Stimulated activated naive CD8-positive, alpha-beta T cell treated with anti-CD3 and anti-CD28 coated beads, Interleukin-15, amount 100 ng/mL, for 72 hours (primary cell): ENCODE measurements at regions not wholly inside any gene's neighbourhood (a gene's known extent, or its start where the extent isn't known, plus 50 kb on each side); places are given as distances from the start of the nearest gene placed in this dataset.
A peak's percentile ranks its signal among the peaks of the same experiment; 100 is the strongest.
"Not testable (repeated sequence)": the region's sequence is repeated elsewhere in the genome, so short reads cannot be mapped to it uniquely, and the experiment has no call there.

ENCODE experiments used
- ATAC-seq: fragments of 150-1000 bp; cut with Tn5 transposase; 2 replicates; pipeline ENCODE4 v1.10.0; 2021; ENCODE audit warnings: mild to moderate bottlenecking, moderate library complexity
- DNase-seq, 2 donors: peaks; one replicate each; pipeline ENCODE4 v3.0.0; 2021 to 2022
- H3K27ac Mint-ChIP-seq, 2 donors: one replicate each; pipeline ENCODE4 v1.8.0; 2022; ENCODE audit warnings: mild to moderate bottlenecking in 2 of 2, mixed read lengths in 2 of 2, moderate library complexity in 2 of 2
- H3K27me3 Mint-ChIP-seq: one replicate; pipeline ENCODE4 v1.8.0; 2022; ENCODE audit warnings: mixed read lengths
- H3K4me1 Mint-ChIP-seq: one replicate; pipeline ENCODE4 v1.8.0; 2022; ENCODE audit warnings: mild to moderate bottlenecking, mixed read lengths
- H3K4me3 Mint-ChIP-seq, 2 donors: one replicate each; pipeline ENCODE4 v1.8.0; 2022; ENCODE audit warnings: mild to moderate bottlenecking in 2 of 2, mixed read lengths in 2 of 2, moderate library complexity in 1 of 2
- H3K9me3 Mint-ChIP-seq, 2 donors: one replicate each; pipeline ENCODE4 v1.8.0; 2022; ENCODE audit warnings: mixed read lengths in 2 of 2

GRCh38 chr14:38578278-38578681 is 322.4 kb upstream of the CLEC14A start:
- Mint-ChIP-seq H3K27ac (no peak overlapping the region), H3K4me3 (no peak overlapping the region), H3K4me1 (no peaks in the 10 kb centered on the region), H3K9me3 (peaks cover 0 to 28% of the 10 kb centered on the region in 2 donors), H3K27me3 (no peaks in the 10 kb centered on the region)
- ATAC-seq = no peak
- no peak for DNase-seq

GRCh38 chr14:38567703-38568102 is 311.8 kb upstream of the CLEC14A start:
- Mint-ChIP-seq H3K27me3 (no peaks in the 10 kb centered on the region), H3K4me3 (no peak overlapping the region), H3K4me1 (no peaks in the 10 kb centered on the region), H3K27ac (no peak overlapping the region), H3K9me3 (peaks cover 0 to 7% of the 10 kb centered on the region in 2 donors)
- ATAC-seq = no peak
- DNase-seq = no peak

DNA sequence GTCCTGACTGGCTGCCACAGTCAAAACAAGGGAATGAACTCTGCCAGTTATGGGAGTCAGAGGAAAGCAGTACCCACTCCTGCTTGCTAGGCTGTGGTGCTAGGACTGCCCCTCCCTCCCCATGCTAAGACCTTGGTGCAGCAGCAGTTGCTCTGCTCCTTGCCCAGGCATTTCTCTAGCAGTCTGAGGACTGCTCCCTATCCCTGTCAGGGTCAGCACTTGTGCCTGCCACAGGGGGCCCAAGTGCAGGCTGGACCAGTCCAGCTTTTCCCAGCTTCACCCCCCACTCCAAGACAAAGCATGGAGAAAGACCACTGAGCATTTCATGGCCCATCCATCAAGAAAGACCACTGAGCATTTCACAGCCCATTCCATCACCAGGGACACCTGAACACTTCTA is 305.8 kb upstream of the CLEC14A start:
- ATAC-seq (no peak), DNase-seq (no peak)
- Mint-ChIP-seq H3K4me1 (no peaks in the 10 kb centered on the region), H3K27ac (no peak overlapping the region), H3K9me3 (peaks cover 17 to 28% of the 10 kb centered on the region in 2 donors), H3K27me3 (no peaks in the 10 kb centered on the region), H3K4me3 (no peak overlapping the region)

GRCh38 chr14:38559711-38560110 is 303.8 kb upstream of the CLEC14A start:
- H3K27me3 Mint-ChIP-seq = no peaks in the 10 kb centered on the region
- peaks cover 17 to 28% of the 10 kb centered on the region in 2 donors for H3K9me3 Mint-ChIP-seq
- H3K4me1 Mint-ChIP-seq = no peaks in the 10 kb centered on the region
- no peak for DNase-seq
- no peak overlapping the region for H3K27ac Mint-ChIP-seq
- ATAC-seq = no peak
- H3K4me3 Mint-ChIP-seq = no peak overlapping the region

- H3K4me1 Mint-ChIP-seq, H3K4me3 Mint-ChIP-seq, H3K27me3 Mint-ChIP-seq, DNase-seq, H3K27ac Mint-ChIP-seq, ATAC-seq: not testable (repeated sequence)
- peaks cover 13 to 28% of the 10 kb centered on the region in 2 donors for H3K9me3 Mint-ChIP-seq
These were observed 301.5 kb upstream of the CLEC14A start for GRCh38 chr14:38557391-38557790.

- H3K4me3 Mint-ChIP-seq = no peak overlapping the region
- H3K27ac Mint-ChIP-seq = no peak overlapping the region
- H3K27me3 Mint-ChIP-seq = no peaks in the 10 kb centered on the region
- no peak for DNase-seq
- peaks cover 13 to 20% of the 10 kb centered on the region in 2 donors for H3K9me3 Mint-ChIP-seq
- no peaks in the 10 kb centered on the region for H3K4me1 Mint-ChIP-seq
- ATAC-seq = no peak
These were observed 300.4 kb upstream of the CLEC14A start for GRCh38 chr14:38556252-38556651.

- ATAC-seq (no peak), DNase-seq (no peak)
- H3K4me3 Mint-ChIP-seq = no peak overlapping the region
- H3K27me3 Mint-ChIP-seq = no peaks in the 10 kb centered on the region
- peaks cover 6 to 9% of the 10 kb centered on the region in 2 donors for H3K9me3 Mint-ChIP-seq
- H3K4me1 Mint-ChIP-seq = no peaks in the 10 kb centered on the region
- no peak overlapping the region for H3K27ac Mint-ChIP-seq
These were observed 298.1 kb upstream of the CLEC14A start for GRCh38 chr14:38554026-38554425.

DNA sequence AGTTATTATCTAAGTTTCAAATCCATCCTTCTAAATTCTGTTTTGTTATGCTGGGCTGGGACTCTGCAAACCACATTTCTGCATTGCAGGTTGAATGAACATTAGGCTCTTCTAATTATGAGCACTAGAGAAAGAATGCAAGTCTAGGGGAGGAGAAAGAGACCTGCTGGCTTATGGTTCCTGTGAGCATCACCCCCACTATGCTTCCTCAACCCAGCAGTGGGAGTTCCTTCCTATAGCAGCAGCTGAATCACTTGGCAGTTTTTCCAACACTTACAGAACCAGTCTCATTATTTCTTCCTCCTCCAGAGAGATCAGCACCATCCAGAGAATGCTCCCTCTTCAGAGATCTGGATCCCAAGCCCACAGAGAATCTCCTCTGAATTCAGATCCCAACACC is 297.7 kb upstream of the CLEC14A start:
- no peak for DNase-seq
- H3K4me1 Mint-ChIP-seq = no peaks in the 10 kb centered on the region
- ATAC-seq = no peak
- H3K27me3 Mint-ChIP-seq = no peaks in the 10 kb centered on the region
- H3K27ac Mint-ChIP-seq = no peak overlapping the region
- H3K4me3 Mint-ChIP-seq = no peak overlapping the region
- H3K9me3 Mint-ChIP-seq = peaks cover 1 to 9% of the 10 kb centered on the region in 2 donors

DNA sequence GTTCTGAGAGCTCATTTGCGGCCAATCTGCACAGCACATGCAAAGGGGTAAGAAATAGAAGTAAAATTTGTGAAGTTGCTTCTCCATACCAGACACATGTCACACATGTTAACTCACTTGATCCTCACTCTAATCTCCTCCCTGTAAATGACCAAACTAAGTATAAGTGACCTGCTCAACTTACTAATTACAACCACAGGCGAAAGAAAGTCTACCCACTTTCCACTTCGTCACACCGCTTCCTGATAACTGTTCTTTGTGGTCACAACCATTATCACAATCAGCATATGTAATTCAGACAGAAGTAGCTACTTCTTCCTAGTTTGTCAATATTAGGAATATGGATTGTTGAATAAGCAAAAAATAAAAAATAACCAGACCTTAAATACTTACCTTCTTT is 293.7 kb upstream of the CLEC14A start:
- Mint-ChIP-seq H3K9me3 (no peaks in the 10 kb centered on the region), H3K4me3 (no peak overlapping the region), H3K27ac (no peak overlapping the region), H3K4me1 (no peaks in the 10 kb centered on the region), H3K27me3 (no peaks in the 10 kb centered on the region)
- DNase-seq (no peak), ATAC-seq (no peak)

DNA sequence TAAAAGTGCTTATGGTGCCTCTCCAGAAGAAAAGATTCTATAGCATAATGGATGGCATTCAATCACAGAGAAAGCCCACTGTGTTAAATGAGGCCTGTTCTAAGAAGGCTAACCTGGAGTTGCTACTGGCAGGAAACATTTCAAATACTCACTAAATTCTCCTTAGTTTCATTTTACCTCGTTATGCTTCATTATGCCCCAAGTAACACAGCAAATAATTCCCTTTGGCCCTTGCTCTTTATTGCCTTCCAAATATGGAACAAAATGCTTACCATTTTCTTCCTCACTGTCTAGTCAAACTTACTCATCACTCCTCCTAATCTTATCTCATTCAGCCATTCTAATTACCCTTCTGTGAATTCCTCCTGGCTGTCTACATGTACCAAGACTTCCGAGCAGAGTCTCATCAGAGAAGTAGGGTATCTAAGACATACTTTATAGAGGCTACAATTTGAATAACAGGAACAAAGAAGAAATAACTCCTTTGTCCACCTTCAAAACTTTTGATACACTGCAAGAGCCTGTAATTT is 292.1 kb upstream of the CLEC14A start:
- Mint-ChIP-seq H3K27ac (no peak overlapping the region), H3K27me3 (no peaks in the 10 kb centered on the region), H3K4me1 (no peaks in the 10 kb centered on the region), H3K4me3 (no peak overlapping the region), H3K9me3 (peaks cover 0 to 7% of the 10 kb centered on the region in 2 donors)
- ATAC-seq (no peak), DNase-seq (no peak)

GRCh38 chr14:38546932-38547551 is 291.1 kb upstream of the CLEC14A start:
- H3K27ac Mint-ChIP-seq = no peak overlapping the region
- H3K4me3 Mint-ChIP-seq = no peak overlapping the region
- no peaks in the 10 kb centered on the region for H3K27me3 Mint-ChIP-seq
- ATAC-seq = no peak
- DNase-seq = no peak
- H3K9me3 Mint-ChIP-seq = peaks cover 0 to 7% of the 10 kb centered on the region in 2 donors
- no peaks in the 10 kb centered on the region for H3K4me1 Mint-ChIP-seq

GRCh38 chr14:38544776-38545175 is 288.9 kb upstream of the CLEC14A start:
- peaks cover 0 to 7% of the 10 kb centered on the region in 2 donors for H3K9me3 Mint-ChIP-seq
- DNase-seq = no peak
- no peaks in the 10 kb centered on the region for H3K4me1 Mint-ChIP-seq
- H3K27ac Mint-ChIP-seq = no peak overlapping the region
- H3K27me3 Mint-ChIP-seq = no peaks in the 10 kb centered on the region
- ATAC-seq = no peak
- no peak overlapping the region for H3K4me3 Mint-ChIP-seq

DNA sequence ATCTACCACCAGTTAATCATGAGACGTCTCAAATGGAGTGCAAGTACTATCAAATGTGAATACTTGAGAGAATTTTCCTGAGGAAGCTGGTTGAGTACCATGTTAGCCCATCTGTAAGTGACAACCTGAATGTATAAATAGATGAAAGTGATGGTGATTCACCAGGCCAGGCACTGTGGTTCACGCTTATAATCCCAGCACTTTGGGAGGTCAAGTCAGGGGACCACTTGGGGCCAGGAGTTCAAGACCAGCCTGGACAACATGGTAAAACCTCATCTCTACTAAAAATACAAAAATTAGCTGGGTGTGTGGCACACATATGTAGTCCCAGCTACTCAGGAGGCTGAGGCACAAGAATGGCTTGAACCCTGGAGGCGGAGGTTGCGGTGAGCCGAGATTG is 288.0 kb upstream of the CLEC14A start:
- not testable (repeated sequence) for DNase-seq, ATAC-seq, H3K9me3 Mint-ChIP-seq, H3K4me1 Mint-ChIP-seq, H3K27me3 Mint-ChIP-seq, H3K4me3 Mint-ChIP-seq
- peak overlapping the region in 1 of 2 donors; percentile 12 for H3K27ac Mint-ChIP-seq

- H3K9me3 Mint-ChIP-seq, H3K4me1 Mint-ChIP-seq, H3K27ac Mint-ChIP-seq, ATAC-seq, H3K4me3 Mint-ChIP-seq, DNase-seq, H3K27me3 Mint-ChIP-seq: not testable (repeated sequence)
These were observed 282.2 kb upstream of the CLEC14A start for GRCh38 chr14:38538053-38538452.

DNA sequence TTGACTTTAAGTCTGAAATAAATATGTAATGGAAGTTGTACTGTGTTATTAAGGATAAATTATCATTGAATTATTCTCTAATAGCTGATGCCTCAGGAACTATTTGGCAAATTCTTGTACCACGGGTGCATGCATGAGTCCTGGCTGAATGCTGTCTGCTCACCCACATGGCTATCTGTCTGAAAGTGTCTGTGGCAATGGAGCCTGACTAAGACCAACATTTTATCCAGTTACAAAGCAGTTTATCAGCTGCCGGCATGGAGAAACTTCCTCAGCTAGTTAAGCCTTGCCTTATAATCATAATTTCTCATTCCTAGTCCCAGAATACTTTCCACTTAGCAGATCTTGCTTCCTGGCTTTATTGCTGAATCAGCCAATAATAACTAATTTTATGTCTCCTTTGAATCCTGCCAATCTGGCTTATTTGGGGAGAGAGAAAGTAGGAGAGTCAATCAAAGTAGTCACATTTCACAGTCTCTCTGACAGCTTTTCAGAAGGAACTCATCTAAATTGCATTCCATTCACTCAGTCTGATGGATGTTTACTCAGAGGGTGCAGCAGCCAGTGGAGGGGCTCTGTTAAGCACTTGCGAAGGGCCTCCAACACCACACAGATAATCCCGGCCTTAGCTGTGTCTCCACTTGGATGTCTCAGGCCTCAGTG is 280.6 kb upstream of the CLEC14A start:
- Mint-ChIP-seq H3K27me3 (no peaks in the 10 kb centered on the region), H3K9me3 (no peaks in the 10 kb centered on the region), H3K4me1 (no peaks in the 10 kb centered on the region), H3K27ac (no peak overlapping the region), H3K4me3 (no peak overlapping the region)
- no peak for DNase-seq
- ATAC-seq = no peak

DNA sequence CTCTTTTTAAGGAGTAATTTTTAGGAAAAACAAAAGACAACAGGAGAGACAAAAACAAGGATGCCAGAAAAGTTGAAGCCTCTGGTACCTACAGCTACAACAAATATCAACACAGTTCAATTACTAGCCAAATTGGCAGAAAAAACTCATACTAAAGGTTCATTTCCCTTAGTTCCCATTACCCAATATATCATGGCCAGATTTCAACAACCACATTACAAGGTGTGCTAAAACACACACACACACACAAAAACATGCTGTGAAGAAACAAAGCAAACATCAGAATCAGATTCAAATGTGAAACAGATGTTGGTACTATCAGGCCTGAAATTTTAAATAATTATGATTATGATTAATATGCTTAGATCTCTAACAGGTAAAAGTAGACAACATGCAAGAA is 272.7 kb upstream of the CLEC14A start:
- ATAC-seq = no peak
- H3K27ac Mint-ChIP-seq = no peak overlapping the region
- no peak overlapping the region for H3K4me3 Mint-ChIP-seq
- no peaks in the 10 kb centered on the region for H3K27me3 Mint-ChIP-seq
- DNase-seq = no peak
- H3K4me1 Mint-ChIP-seq = no peaks in the 10 kb centered on the region
- no peaks in the 10 kb centered on the region for H3K9me3 Mint-ChIP-seq
